Thyroid gland (tissue), 4 donors: ENCODE measurements at regions not wholly inside any gene's neighbourhood (a gene's known extent, or its start where the extent isn't known, plus 50 kb on each side); places are given as distances from the start of the nearest gene placed in this dataset.

Experiments used
- CTCF ChIP-seq, 6 experiments: fragments of 200-600 bp in 3 of 6; fragments of 450-650 bp in 3 of 6; sonication (generic) in 3 of 6; IDR thresholded peaks; one replicate each; pipeline ENCODE4 v1.5.1; 2016 to 2019; ENCODE audit warnings: antibody characterized with exemption in 6 of 6, mild to moderate bottlenecking in 2 of 6, inconsistent platforms in 1 of 6, moderate library complexity in 1 of 6
- POLR2A ChIP-seq, 2 donors: fragments of 450-650 bp; IDR thresholded peaks; one replicate each; pipeline ENCODE4 v1.6.1; 2017; ENCODE audit warnings: antibody characterized with exemption in 2 of 2, mild to moderate bottlenecking in 2 of 2, moderate library complexity in 1 of 2

- TF ChIP-seq CTCF (IDR thresholded peaks at IDR 0.05) (no peak), POLR2A (IDR thresholded peaks at IDR 0.05) (no peak)
These were observed 95.6 kb downstream of the CHST1 start for GRCh38 chr11:45569776-45570175.
